Nephron (organoid): ENCODE measurements at regions not wholly inside any gene's neighbourhood (a gene's known extent, or its start where the extent isn't known, plus 50 kb on each side); places are given as distances from the start of the nearest gene placed in this dataset.

Experiments
- H3K27ac Mint-ChIP-seq, 3 experiments: 2 replicates each; pipeline ENCODE4 v1.8.0; 2020; ENCODE audit warnings: mixed read lengths in 3 of 3, mild to moderate bottlenecking in 2 of 3, moderate library complexity in 1 of 3
- H3K27me3 Mint-ChIP-seq: 2 replicates; pipeline ENCODE4 v1.8.0; 2021; ENCODE audit warnings: low read depth, mild to moderate bottlenecking, moderate library complexity, mixed read lengths
- H3K36me3 Mint-ChIP-seq: 2 replicates; pipeline ENCODE4 v1.8.0; 2020; ENCODE audit warnings: low read depth, mixed read lengths
- H3K4me1 Mint-ChIP-seq: 2 replicates; pipeline ENCODE4 v1.8.0; 2020; ENCODE audit warnings: mixed read lengths
- H3K4me3 Mint-ChIP-seq, 3 experiments: 2 replicates each; pipeline ENCODE4 v1.8.0; 2020; ENCODE audit warnings: mild to moderate bottlenecking in 3 of 3, mixed read lengths in 3 of 3, moderate library complexity in 2 of 3
- H3K9me3 Mint-ChIP-seq: 2 replicates; pipeline ENCODE4 v1.8.0; 2020; ENCODE audit warnings: mixed read lengths
- CTCF ChIP-seq, 3 experiments: fragments of 200-600 bp; sonication (generic); IDR thresholded peaks; one replicate each; pipeline ENCODE4 v1.5.0; 2021; ENCODE audit warnings: antibody characterized with exemption in 3 of 3; ENCODE audit not compliant: unreplicated experiment in 3 of 3

GRCh38 chr3:24730173-24730572 lies 235.5 kb upstream of the THRB start:
- no peak for TF ChIP-seq CTCF (IDR thresholded peaks at IDR 0.05; ENCODE audit: unreplicated experiment in 3 of 3)

GRCh38 chr3:24734019-24734418 lies 239.4 kb upstream of the THRB start:
- Mint-ChIP-seq H3K27me3 (no peaks in the 10 kb centered on the region), H3K36me3 (no peaks in the 10 kb centered on the region), H3K4me1 (peaks cover 20% of the 10 kb centered on the region), H3K4me3 (no peak overlapping the region), H3K27ac (no peak overlapping the region), H3K9me3 (peaks cover 2% of the 10 kb centered on the region)
- TF ChIP-seq CTCF (IDR thresholded peaks at IDR 0.05; ENCODE audit: unreplicated experiment in 3 of 3) = no peak

More at GRCh38 chr3:24730173-24730572, 235.5 kb upstream of the THRB start:
- Mint-ChIP-seq H3K27ac (no peak overlapping the region), H3K27me3 (no peaks in the 10 kb centered on the region), H3K4me3 (no peak overlapping the region), H3K4me1 (peaks cover 5% of the 10 kb centered on the region), H3K9me3 (peaks cover 2% of the 10 kb centered on the region), H3K36me3 (no peaks in the 10 kb centered on the region)

GRCh38 chr3:24736701-24737100 lies 242.1 kb upstream of the THRB start:
- no peak for TF ChIP-seq CTCF (IDR thresholded peaks at IDR 0.05; ENCODE audit: unreplicated experiment in 3 of 3)
- no peak overlapping the region for H3K4me3 Mint-ChIP-seq
- peaks cover 2% of the 10 kb centered on the region for H3K9me3 Mint-ChIP-seq
- H3K4me1 Mint-ChIP-seq = peaks cover 41% of the 10 kb centered on the region
- no peaks in the 10 kb centered on the region for H3K27me3 Mint-ChIP-seq
- no peak overlapping the region for H3K27ac Mint-ChIP-seq
- H3K36me3 Mint-ChIP-seq = no peaks in the 10 kb centered on the region

GRCh38 chr3:24740326-24740725 lies 245.7 kb upstream of the THRB start:
- H3K27ac Mint-ChIP-seq = peak overlapping the region; percentile 33 to 58 (median 41)
- no peaks in the 10 kb centered on the region for H3K9me3 Mint-ChIP-seq
- no peaks in the 10 kb centered on the region for H3K27me3 Mint-ChIP-seq
- H3K36me3 Mint-ChIP-seq = no peaks in the 10 kb centered on the region
- H3K4me1 Mint-ChIP-seq = peaks cover 44% of the 10 kb centered on the region
- H3K4me3 Mint-ChIP-seq = peak overlapping the region in 1 of 3 experiments; percentile 19
- TF ChIP-seq CTCF (IDR thresholded peaks at IDR 0.05; ENCODE audit: unreplicated experiment in 3 of 3) = no peak

GRCh38 chr3:24741506-24741905 lies 246.9 kb upstream of the THRB start:
- H3K4me1 Mint-ChIP-seq = peaks cover 41% of the 10 kb centered on the region
- H3K9me3 Mint-ChIP-seq = no peaks in the 10 kb centered on the region
- H3K27me3 Mint-ChIP-seq = no peaks in the 10 kb centered on the region
- peak overlapping the region in 2 of 3 experiments; percentile 58 to 77 for H3K27ac Mint-ChIP-seq
- H3K4me3 Mint-ChIP-seq = no peak overlapping the region
- H3K36me3 Mint-ChIP-seq = no peaks in the 10 kb centered on the region
- no peak for TF ChIP-seq CTCF (IDR thresholded peaks at IDR 0.05; ENCODE audit: unreplicated experiment in 3 of 3)

GRCh38 chr3:24748520-24748919 lies 253.9 kb upstream of the THRB start:
- no peaks in the 10 kb centered on the region for H3K36me3 Mint-ChIP-seq
- H3K4me3 Mint-ChIP-seq = no peak overlapping the region
- H3K9me3 Mint-ChIP-seq = no peaks in the 10 kb centered on the region
- peaks cover 26% of the 10 kb centered on the region for H3K4me1 Mint-ChIP-seq
- no peaks in the 10 kb centered on the region for H3K27me3 Mint-ChIP-seq
- H3K27ac Mint-ChIP-seq = no peak overlapping the region
- no peak for TF ChIP-seq CTCF (IDR thresholded peaks at IDR 0.05; ENCODE audit: unreplicated experiment in 3 of 3)
